Retina (tissue), 1 donor: ENCODE measurements at regions not wholly inside any gene's neighbourhood (a gene's known extent, or its start where the extent isn't known, plus 50 kb on each side); places are given as distances from the start of the nearest gene placed in this dataset.
A peak's percentile ranks its signal among the peaks of the same experiment; 100 is the strongest.
"Not testable (repeated sequence)": the region's sequence is repeated elsewhere in the genome, so short reads cannot be mapped to it uniquely, and the experiment has no call there.

Experiments
- DNase-seq: peaks from one replicate; pipeline ENCODE4 v3.0.0-alpha.2; 2016

DNA sequence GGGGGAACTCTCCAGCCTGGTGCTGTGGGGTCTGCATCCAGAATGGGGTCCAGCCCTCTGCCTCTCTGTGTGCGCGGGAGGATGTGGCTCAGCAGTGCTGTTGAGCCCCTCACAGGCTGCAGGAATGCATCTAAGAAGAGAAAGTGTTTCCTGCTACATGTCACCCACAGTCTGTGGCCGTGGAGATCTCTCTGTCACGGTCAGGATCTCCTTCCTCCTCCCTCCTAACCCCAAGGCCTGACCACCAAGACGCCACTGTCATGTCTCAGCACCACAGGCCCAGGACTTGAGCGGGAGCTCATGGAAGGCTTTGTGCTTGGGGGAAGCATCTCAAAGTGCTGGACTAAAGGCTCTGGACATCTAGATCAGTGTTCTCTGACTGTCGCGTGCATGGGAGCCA is 90.1 kb downstream of the SREK1 start:
- no peak for DNase-seq

GRCh38 chr5:66238435-66238834 is 94.3 kb downstream of the SREK1 start:
- no peak for DNase-seq

DNA sequence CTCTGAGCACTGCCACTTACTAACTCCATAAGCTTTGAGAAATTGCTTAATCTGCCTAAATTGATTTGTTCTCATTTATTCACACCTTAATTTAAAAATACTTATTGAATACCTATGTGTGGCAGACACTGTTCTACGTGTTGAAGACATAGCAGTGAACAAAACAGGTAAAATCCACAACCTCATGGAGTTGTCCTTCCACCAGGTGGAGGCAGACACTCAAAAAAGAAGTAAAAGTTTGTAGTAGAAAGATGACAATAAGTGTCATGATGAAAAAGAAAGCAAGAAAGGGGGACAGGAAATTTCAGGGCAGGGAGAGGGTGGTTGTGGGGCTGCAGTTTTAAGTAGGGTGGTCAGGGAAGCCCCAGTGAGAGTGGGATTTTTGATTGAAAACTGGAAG is 94.9 kb downstream of the SREK1 start:
- no peak for DNase-seq

DNA sequence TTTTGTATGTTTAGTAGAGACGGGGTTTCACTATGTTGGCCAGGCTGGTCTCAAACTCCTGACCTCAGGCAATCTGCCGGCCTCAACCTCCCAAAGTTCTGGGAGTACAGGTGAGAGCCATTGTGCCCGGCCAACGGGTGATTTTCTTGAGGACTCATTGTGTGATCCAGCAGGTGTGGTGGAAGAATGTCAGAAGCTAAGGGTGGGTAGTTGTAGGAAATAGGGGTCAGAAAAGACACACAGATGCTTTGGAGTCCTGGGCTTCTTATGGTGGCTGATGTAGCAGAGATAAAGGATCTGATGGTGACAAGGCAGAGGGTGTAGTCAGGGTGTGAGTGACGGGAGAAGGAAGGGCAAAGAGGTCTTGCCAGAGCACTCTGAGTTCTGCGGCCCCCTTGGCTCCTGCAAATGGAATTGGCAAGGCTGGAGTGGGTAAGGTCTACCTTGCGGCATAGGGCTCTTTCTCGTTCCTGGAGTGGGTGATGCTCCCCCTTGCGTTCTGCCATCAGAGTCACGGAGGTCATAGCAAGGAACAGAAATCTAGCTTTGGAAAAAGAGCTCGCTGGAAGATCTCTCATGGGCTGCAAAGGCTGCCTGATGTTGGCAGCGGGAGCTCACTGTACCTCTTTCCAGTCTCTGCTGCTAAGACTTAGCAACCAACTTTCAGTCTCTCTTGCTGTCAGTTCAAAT is 97.2 kb downstream of the SREK1 start:
- peak; percentile 17 for DNase-seq

DNA sequence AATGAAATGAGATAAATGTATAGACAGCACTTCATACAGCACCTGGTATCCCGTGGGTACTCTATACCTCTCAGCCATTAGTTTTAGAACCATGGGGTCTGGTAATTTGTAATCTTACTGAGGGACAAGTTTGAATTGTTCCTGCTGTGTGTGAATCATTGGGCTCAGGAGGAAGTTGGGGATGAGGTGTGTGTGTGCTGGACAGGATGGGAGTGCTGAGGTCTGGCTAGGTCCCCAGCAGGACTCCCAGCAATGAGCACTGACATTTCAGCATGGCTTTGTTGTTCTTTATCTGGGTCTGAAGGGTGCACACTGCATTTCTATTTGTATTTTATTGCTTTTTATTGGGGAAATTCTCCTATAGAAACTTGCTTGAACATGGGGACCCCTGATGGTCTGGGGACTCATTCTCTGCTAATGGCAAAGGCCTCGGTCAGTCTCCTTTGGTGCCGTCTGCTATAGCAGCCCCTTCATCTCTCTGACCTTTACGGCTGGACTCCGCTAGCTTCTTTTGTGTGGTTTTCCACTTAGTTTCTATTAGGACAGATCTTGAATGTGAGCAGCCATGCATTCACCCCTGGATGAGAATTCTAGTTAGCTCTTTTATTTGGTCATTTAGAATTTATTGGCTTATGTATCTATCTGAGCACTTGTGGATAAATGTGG is 98.1 kb downstream of the SREK1 start:
- DNase-seq = peak; percentile 25

GRCh38 chr5:66246608-66247007 is 102.5 kb downstream of the SREK1 start:
- no peak for DNase-seq

DNA sequence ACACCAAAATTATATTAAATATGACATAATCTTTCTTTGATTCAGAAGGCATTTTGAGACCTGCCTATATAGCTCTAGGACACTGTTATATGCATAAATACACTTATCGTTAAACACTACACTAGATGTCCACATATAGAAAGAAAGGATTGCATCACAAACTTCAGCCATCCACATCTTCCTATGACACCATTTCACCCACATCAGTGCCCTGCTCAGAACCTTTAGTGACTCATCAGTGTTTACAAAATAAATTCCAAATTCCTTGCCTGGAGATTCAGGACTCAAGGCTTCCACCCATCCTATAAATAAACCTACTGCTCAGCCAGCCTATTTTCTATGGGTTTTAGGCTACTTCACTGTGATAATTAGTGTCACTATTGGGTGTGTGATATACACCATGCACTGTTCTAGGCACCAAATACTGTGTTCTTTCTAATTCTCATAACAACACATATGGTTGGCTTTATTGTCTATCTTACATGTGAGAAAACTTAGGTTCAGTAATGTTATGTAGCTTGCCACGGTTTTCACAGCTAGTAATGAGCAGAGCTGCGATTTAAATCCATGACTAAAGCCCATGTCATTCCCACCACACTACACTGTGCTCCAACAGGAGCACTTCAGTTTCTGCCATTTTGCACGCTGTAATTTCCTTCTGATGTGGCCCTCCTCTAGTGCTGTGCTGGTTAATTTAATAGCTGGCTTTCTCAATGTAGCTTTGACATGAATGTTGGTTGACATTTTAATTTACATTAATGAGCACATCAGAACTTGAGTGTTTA is 103.3 kb downstream of the SREK1 start:
- DNase-seq = peak; percentile 9

GRCh38 chr5:66248874-66249273 is 104.8 kb downstream of the SREK1 start:
- no peak for DNase-seq

DNA sequence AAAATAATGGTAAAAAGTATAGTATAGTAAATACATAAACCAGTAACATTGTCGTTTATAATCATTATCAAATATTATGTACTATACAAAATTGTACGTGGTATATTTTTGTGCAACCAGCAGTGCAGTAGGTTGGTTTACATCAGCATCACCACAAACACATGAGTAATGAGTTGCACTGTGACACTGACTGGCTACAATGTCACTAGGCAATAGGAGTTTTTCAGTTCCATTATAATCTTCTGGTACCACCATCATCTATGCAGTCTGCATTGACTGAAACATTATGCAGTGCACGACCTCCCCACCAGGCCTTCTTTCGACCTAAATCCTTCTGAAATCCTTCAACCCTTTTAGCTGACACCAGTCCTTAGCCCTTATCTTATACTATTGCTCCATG is 105.8 kb downstream of the SREK1 start:
- DNase-seq = no peak

GRCh38 chr5:66252849-66253248 is 108.7 kb downstream of the SREK1 start:
- no peak for DNase-seq

GRCh38 chr5:66255714-66256113 is 111.6 kb downstream of the SREK1 start:
- no peak for DNase-seq

DNA sequence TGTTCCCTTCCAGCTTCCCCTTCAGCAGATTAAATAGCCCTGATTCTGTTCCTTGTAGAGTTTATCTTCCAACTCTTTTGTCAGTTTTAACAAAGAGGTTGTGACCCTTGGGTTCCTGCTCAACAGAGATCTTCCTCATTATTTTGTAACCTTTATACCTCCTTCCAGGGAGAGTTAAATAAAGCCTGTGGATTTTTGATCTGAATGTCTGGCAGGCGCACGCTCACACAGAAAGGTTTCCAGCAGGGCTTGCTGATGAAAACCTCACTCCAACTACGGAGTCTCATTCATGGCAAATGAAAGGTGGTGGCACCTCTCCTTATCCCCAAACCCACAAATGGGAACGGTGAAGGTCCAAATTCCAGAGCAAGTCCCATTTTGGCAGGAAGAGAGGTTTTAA is 129.0 kb downstream of the SREK1 start:
- peak; percentile 18 for DNase-seq

GRCh38 chr5:66276986-66277385 is 132.9 kb downstream of the SREK1 start:
- no peak for DNase-seq

DNA sequence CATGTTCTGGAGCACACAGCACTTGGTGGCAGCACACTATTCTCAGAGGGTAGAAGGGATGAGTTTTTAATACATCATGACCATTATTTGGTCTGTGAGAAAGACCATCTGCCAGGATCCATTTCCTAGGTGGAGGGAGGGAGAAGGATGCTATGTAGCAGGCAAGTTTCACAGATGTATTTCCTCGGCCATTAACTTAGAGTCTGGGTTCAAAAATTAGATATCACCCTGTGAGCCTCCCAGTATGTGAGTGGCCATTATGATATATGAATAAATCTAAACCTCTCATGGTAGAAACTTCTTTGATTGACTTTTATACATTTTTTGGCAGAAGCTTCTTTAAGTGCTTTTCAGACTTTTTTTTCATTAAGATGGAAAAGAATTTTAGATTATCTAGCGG is 133.9 kb downstream of the SREK1 start:
- DNase-seq = no peak

- no peak for DNase-seq
These were observed 137.2 kb downstream of the SREK1 start for GRCh38 chr5:66281294-66281693.

DNA sequence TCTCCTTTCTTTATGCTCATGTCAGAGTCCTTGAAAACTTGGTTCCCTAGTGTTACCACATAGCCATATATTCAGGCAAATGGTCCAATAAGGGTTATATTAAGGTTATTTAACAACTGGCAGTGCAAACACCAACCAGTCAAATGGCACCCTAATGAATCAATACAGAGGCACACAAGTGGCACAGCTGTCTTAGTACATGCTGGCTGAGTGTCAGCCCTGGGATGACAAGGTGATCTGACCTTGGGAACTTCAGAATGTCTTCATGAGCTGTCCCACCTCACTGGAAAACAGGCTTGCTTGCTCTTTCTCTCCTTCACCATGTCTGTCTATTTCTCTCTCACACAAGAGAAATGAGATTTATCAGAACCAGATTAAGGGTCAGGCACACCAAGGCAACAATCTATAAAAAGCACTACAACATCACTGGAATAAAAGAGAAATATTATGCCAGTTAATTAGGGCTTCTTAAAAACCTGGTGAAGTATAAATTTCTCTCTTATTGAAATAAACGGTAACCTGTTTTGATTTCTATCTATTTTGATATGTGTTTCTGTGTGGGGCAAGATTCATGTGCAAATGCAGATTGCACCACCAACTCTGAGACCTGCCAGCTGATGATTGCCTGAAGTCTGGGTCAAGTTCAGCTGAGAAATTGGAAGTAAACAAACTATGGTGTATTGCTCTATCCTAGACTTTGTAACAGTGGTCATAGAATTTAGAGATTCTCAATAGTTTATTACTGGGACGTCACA is 140.7 kb downstream of the SREK1 start:
- DNase-seq = no peak

- no peak for DNase-seq
These were observed 141.3 kb downstream of the SREK1 start for GRCh38 chr5:66285343-66285922.

DNA sequence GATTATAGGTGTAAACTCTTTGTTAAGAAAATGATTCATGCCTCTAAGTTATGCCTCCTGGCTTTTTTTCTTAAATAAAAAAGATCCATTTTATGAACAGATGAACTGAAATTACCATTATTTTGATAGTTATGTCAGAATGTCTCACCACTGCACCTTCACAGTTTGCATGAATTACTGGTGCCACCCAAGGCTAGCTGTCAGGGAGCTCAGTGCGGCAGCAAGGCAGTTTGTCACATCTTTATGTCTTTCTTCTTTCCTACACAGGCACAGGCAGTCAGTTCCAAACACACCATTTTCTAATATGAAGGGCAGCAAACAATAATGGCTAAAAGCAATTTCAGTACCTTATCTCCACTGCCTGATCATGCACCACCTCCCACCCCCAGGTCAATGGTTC is 147.7 kb downstream of the SREK1 start:
- no peak for DNase-seq

DNA sequence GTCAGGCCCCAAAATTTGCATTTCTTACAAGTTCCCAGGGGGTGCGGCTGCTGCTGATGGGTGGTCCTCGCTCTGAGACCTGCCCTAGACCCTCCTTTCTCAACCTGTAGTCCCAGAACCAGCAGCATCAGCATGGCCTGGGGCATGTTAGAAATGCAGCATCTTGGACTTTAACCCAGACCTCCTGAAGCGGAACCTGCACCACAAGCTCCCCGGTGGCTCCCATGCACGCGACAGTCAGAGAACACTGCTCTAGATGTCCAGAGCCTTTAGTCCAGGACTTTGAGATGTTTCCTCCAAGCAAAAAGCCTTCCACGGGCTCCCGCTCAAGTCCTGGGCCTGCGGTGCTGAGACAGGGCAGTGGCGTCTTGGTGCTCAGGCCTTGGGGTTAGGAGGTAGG is 149.8 kb downstream of the SREK1 start:
- not testable (repeated sequence) for DNase-seq

- no peak for DNase-seq
These were observed 155.4 kb downstream of the SREK1 start for GRCh38 chr5:66299463-66299862.

- no peak for DNase-seq
These were observed 158.2 kb downstream of the SREK1 start for GRCh38 chr5:66302344-66302743.

- DNase-seq = peak; percentile 63
These were observed 162.2 kb downstream of the SREK1 start for GRCh38 chr5:66306105-66306843.
